ENCODE measurements at regions not wholly inside any gene's neighbourhood (a gene's known extent, or its start where the extent isn't known, plus 50 kb on each side); places are given as distances from the start of the nearest gene placed in this dataset.

- CTCF ChIA-PET, result no interaction called here
- Mint-ChIP-seq H3K27ac (ENCODE audit: low read depth, unreplicated experiment) (no peak overlapping the region), H3K36me3 (ENCODE audit: insufficient read depth, unreplicated experiment) (no peaks in the 10 kb centered on the region), H3K9me3 (ENCODE audit: unreplicated experiment) (no peaks in the 10 kb centered on the region), H3K27me3 (ENCODE audit: insufficient read depth, unreplicated experiment) (no peaks in the 10 kb centered on the region), H3K4me1 (ENCODE audit: insufficient read depth, unreplicated experiment) (peaks cover 6% of the 10 kb centered on the region), H3K4me3 (ENCODE audit: unreplicated experiment) (no peak overlapping the region)
- intact Hi-C loops (cut with micrococcal nuclease), result no loop called here
- BruUV-seq (replicated peaks), result no TSS peak
- TF ChIP-seq, protein P1, sequence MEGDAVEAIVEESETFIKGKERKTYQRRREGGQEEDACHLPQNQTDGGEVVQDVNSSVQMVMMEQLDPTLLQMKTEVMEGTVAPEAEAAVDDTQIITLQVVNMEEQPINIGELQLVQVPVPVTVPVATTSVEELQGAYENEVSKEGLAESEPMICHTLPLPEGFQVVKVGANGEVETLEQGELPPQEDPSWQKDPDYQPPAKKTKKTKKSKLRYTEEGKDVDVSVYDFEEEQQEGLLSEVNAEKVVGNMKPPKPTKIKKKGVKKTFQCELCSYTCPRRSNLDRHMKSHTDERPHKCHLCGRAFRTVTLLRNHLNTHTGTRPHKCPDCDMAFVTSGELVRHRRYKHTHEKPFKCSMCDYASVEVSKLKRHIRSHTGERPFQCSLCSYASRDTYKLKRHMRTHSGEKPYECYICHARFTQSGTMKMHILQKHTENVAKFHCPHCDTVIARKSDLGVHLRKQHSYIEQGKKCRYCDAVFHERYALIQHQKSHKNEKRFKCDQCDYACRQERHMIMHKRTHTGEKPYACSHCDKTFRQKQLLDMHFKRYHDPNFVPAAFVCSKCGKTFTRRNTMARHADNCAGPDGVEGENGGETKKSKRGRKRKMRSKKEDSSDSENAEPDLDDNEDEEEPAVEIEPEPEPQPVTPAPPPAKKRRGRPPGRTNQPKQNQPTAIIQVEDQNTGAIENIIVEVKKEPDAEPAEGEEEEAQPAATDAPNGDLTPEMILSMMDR (IDR thresholded peaks at IDR 0.05; ENCODE audit: unreplicated experiment), result no peak
- DNase-seq (ENCODE audit: unreplicated experiment), result no peak
- POLR2A ChIA-PET, result no interaction called here
These were observed 929.8 kb upstream of the CNTNAP5 start for GRCh38 chr2:123095219-123095835.

DNA sequence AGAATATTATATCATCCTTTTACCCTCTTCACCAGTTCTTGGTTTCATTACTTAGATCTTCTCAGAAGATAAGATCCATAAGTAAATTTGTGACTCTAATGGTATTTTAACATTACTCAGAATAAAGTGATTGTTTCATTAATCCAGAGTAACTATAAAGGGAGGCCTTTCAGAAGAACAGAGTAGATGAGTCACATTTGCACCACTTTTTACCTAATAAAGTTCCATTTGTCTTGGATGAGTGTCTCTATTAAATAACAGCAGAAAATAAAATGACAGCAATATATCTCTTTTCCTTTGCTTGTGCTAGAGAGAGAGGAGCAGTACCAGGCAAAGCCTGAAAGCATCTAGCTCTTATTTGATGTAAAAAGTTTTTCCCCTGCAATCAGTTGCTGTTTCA is 926.5 kb upstream of the CNTNAP5 start:
- H3K9me3 Mint-ChIP-seq (ENCODE audit: unreplicated experiment), result no peaks in the 10 kb centered on the region
- no peak for DNase-seq (ENCODE audit: unreplicated experiment)
- TF ChIP-seq, protein P1 (IDR thresholded peaks at IDR 0.05; ENCODE audit: unreplicated experiment), result no peak
- no peaks in the 10 kb centered on the region for H3K27me3 Mint-ChIP-seq (ENCODE audit: insufficient read depth, unreplicated experiment)
- CTCF ChIA-PET, result interaction anchor here (0.6 kb wide), 2 partner anchors 40 to 85 kb away, joined by 3 read pairs; no protein-coding TSS in a partner anchor
- POLR2A ChIA-PET, result no interaction called here
- BruUV-seq (replicated peaks), result no TSS peak
- intact Hi-C loops (cut with micrococcal nuclease), result no loop called here
- H3K36me3 Mint-ChIP-seq (ENCODE audit: insufficient read depth, unreplicated experiment), result no peaks in the 10 kb centered on the region
- no peak overlapping the region for H3K27ac Mint-ChIP-seq (ENCODE audit: low read depth, unreplicated experiment)
- no peak overlapping the region for H3K4me3 Mint-ChIP-seq (ENCODE audit: unreplicated experiment)
- peaks cover 6% of the 10 kb centered on the region for H3K4me1 Mint-ChIP-seq (ENCODE audit: insufficient read depth, unreplicated experiment)

GRCh38 chr2:123101434-123101833 is 923.7 kb upstream of the CNTNAP5 start:
- H3K36me3 Mint-ChIP-seq (ENCODE audit: insufficient read depth, unreplicated experiment), result no peaks in the 10 kb centered on the region
- TF ChIP-seq, protein P1 (IDR thresholded peaks at IDR 0.05; ENCODE audit: unreplicated experiment), result no peak
- no peaks in the 10 kb centered on the region for H3K27me3 Mint-ChIP-seq (ENCODE audit: insufficient read depth, unreplicated experiment)
- peaks cover 6% of the 10 kb centered on the region for H3K4me1 Mint-ChIP-seq (ENCODE audit: insufficient read depth, unreplicated experiment)
- H3K9me3 Mint-ChIP-seq (ENCODE audit: unreplicated experiment), result no peaks in the 10 kb centered on the region
- H3K4me3 Mint-ChIP-seq (ENCODE audit: unreplicated experiment), result no peak overlapping the region
- POLR2A ChIA-PET, result no interaction called here
- no peak for DNase-seq (ENCODE audit: unreplicated experiment)
- no peak overlapping the region for H3K27ac Mint-ChIP-seq (ENCODE audit: low read depth, unreplicated experiment)
- intact Hi-C loops (cut with micrococcal nuclease), result no loop called here
- BruUV-seq (replicated peaks), result no TSS peak
- CTCF ChIA-PET, result no interaction called here

GRCh38 chr2:123103902-123104301 is 921.2 kb upstream of the CNTNAP5 start:
- no peaks in the 10 kb centered on the region for H3K9me3 Mint-ChIP-seq (ENCODE audit: unreplicated experiment)
- no peak for DNase-seq (ENCODE audit: unreplicated experiment)
- ChIA-PET CTCF (no interaction called here), POLR2A (no interaction called here)
- intact Hi-C loops (cut with micrococcal nuclease), result no loop called here
- TF ChIP-seq, protein P1 (IDR thresholded peaks at IDR 0.05; ENCODE audit: unreplicated experiment), result no peak
- BruUV-seq (replicated peaks), result no TSS peak
- H3K4me3 Mint-ChIP-seq (ENCODE audit: unreplicated experiment), result no peak overlapping the region
- no peak overlapping the region for H3K27ac Mint-ChIP-seq (ENCODE audit: low read depth, unreplicated experiment)
- H3K27me3 Mint-ChIP-seq (ENCODE audit: insufficient read depth, unreplicated experiment), result no peaks in the 10 kb centered on the region
- no peaks in the 10 kb centered on the region for H3K4me1 Mint-ChIP-seq (ENCODE audit: insufficient read depth, unreplicated experiment)
- no peaks in the 10 kb centered on the region for H3K36me3 Mint-ChIP-seq (ENCODE audit: insufficient read depth, unreplicated experiment)
